Transverse colon (tissue), 4 donors: ENCODE measurements at regions not wholly inside any gene's neighbourhood (a gene's known extent, or its start where the extent isn't known, plus 50 kb on each side); places are given as distances from the start of the nearest gene placed in this dataset.

ENCODE experiments used
- DNase-seq: peaks from one replicate; pipeline ENCODE4 v3.0.0-alpha.2; 2019
- H3K27ac ChIP-seq, 4 donors: fragments of 200-600 bp; sonication (generic); 2 replicates each; pipeline ENCODE4 v1.5.1; 2016 to 2018; ENCODE audit warnings: inconsistent platforms in 4 of 4
- H3K27me3 ChIP-seq: fragments of 200-600 bp; sonication (generic); 2 replicates; pipeline ENCODE4 v1.5.1; 2017; ENCODE audit warnings: inconsistent platforms
- H3K36me3 ChIP-seq, 4 donors: fragments of 200-600 bp; sonication (generic); 2 replicates each; pipeline ENCODE4 v1.5.1; 2017 to 2019; ENCODE audit warnings: inconsistent platforms in 4 of 4
- H3K4me1 ChIP-seq, 4 donors: fragments of 200-600 bp; sonication (generic); 2 replicates each; pipeline ENCODE4 v1.5.1; 2017 to 2020; ENCODE audit warnings: inconsistent platforms in 4 of 4
- H3K4me3 ChIP-seq, 4 donors: fragments of 200-600 bp; sonication (generic); 1 replicate in 1 of 4; 2 replicates in 3 of 4; pipeline versions ENCODE4 v1.5.1 to v1.6.1; 2017 to 2019; ENCODE audit warnings: inconsistent platforms in 4 of 4
- H3K9me3 ChIP-seq, 2 donors: fragments of 200-600 bp; sonication (generic); 2 replicates each; pipeline ENCODE4 v1.5.1; 2017 to 2019; ENCODE audit warnings: inconsistent platforms in 2 of 2
- EP300 ChIP-seq: sonication (generic); formaldehyde crosslinking; IDR thresholded peaks from one replicate; pipeline ENCODE4 v1.6.1; 2017; ENCODE audit warnings: antibody characterized with exemption, low read depth
- POLR2A ChIP-seq: fragments of 450-650 bp; IDR thresholded peaks from one replicate; pipeline ENCODE4 v1.6.1; 2016; ENCODE audit warnings: antibody characterized with exemption, mild to moderate bottlenecking, moderate library complexity
- POLR2AphosphoS5 ChIP-seq, 3 donors: sonication (generic); formaldehyde crosslinking; IDR thresholded peaks; one replicate each; pipeline ENCODE4 v1.6.1; 2016; ENCODE audit warnings: antibody characterized with exemption in 3 of 3
- WGBS, 2 donors: methylation state at CpG; one replicate each; pipeline ENCODE4 v1.1.5; 2018; ENCODE audit warnings: low coverage in 1 of 2; 5-methylcytosine and 5-hydroxymethylcytosine counted together
- in situ Hi-C, 4 donors: fragments of 200-750 bp; cut with MboI; loops; one replicate each; pipeline versions ENCODE4 v1.15.0 to v1.15.1; 2017; ENCODE audit warnings: low sequenced_read_pairs in 3 of 4, low pct_ligation_motif_present in 1 of 4, low pct_unique_long_range_greater_than_20kb in 1 of 4
- intact Hi-C: fragments of 100-400 bp; cut with DNase I; formaldehyde crosslinking; loops from one replicate; pipeline ENCODE4 v1.15.1; 2023; ENCODE audit warnings: low total_unique reads
- TF ChIP-seq, protein P1 (sequence below), 5 experiments: fragments of 200-600 bp in 3 of 5; fragments of 450-650 bp in 2 of 5; sonication (generic) in 3 of 5; IDR thresholded peaks; 1 replicate in 2 of 5; 2 replicates in 3 of 5; pipeline ENCODE4 v1.5.1; 2016 to 2017; ENCODE audit warnings: antibody characterized with exemption in 5 of 5, inconsistent platforms in 3 of 5, mild to moderate bottlenecking in 2 of 5, moderate library complexity in 1 of 5

DNA sequence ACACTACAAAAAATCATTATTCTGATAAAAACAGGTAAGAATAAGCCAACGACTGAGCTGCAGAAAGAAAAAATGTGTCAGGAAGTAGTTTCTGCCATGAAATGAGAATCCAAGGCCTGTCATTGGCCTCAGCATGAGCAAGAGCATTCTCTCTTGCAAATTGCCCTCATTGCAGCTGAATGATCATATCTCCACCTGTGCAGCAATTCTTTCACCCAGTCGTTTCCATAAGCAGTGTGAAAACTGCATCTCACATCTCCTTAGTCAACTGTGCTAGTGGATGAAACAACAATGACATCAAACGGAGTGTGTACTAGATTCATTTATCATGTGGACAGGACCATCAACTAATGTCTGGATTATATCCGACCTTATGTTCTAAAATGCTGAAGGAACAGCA, 88.2 kb upstream of the STXBP5 start:
- Histone ChIP-seq H3K27ac (no peak overlapping the region), H3K4me3 (no peak overlapping the region), H3K9me3 (no peaks in the 10 kb centered on the region), H3K36me3 (no peaks in the 10 kb centered on the region), H3K27me3 (no peaks in the 10 kb centered on the region), H3K4me1 (peaks cover 0 to 11% (median 8%) of the 10 kb centered on the region in 4 donors)
- no peak for DNase-seq
- 58 to 80% methylated on average over 4 of the region's 4 CpGs for WGBS, 2 donors
- in situ Hi-C loops = no loop called here
- intact Hi-C loops = no loop called here
- TF ChIP-seq POLR2A = no peak
- TF ChIP-seq POLR2AphosphoS5 (IDR thresholded peaks at IDR 0.05) = no peak
- no peak for TF ChIP-seq EP300
- TF ChIP-seq, protein P1, sequence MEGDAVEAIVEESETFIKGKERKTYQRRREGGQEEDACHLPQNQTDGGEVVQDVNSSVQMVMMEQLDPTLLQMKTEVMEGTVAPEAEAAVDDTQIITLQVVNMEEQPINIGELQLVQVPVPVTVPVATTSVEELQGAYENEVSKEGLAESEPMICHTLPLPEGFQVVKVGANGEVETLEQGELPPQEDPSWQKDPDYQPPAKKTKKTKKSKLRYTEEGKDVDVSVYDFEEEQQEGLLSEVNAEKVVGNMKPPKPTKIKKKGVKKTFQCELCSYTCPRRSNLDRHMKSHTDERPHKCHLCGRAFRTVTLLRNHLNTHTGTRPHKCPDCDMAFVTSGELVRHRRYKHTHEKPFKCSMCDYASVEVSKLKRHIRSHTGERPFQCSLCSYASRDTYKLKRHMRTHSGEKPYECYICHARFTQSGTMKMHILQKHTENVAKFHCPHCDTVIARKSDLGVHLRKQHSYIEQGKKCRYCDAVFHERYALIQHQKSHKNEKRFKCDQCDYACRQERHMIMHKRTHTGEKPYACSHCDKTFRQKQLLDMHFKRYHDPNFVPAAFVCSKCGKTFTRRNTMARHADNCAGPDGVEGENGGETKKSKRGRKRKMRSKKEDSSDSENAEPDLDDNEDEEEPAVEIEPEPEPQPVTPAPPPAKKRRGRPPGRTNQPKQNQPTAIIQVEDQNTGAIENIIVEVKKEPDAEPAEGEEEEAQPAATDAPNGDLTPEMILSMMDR (IDR thresholded peaks at IDR 0.05) = no peak

DNA sequence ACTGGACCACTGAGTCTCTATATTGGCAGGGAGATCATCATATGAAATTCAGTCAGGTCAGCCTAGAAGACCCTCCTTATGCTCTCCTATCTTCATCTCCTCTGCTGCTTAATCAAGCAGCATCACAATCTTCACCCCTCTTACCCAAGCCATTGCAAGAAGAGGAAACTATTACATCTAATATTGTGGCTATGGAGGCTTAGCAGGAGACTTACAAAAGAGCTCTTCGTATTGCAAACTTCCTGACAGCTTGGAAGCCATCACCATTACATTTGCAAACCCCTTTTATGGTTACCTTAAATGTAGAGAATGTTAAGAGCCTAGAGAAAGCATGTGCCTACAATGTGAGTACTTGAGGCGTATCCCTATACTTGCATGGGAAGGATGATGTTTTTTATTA, 87.2 kb upstream of the STXBP5 start:
- H3K36me3 ChIP-seq = no peaks in the 10 kb centered on the region
- H3K27ac ChIP-seq = no peak overlapping the region
- H3K4me1 ChIP-seq = peaks cover 0 to 11% (median 8%) of the 10 kb centered on the region in 4 donors
- TF ChIP-seq EP300 = no peak
- no peak for TF ChIP-seq POLR2A
- TF ChIP-seq, protein P1 (IDR thresholded peaks at IDR 0.05) = no peak
- no peak for TF ChIP-seq POLR2AphosphoS5 (IDR thresholded peaks at IDR 0.05)
- no peaks in the 10 kb centered on the region for H3K9me3 ChIP-seq
- WGBS, 2 donors = 70 to 79% methylated on average over 2 of the region's 2 CpGs
- no peak for DNase-seq
- no peaks in the 10 kb centered on the region for H3K27me3 ChIP-seq
- intact Hi-C loops (no loop called here), in situ Hi-C loops (no loop called here)
- no peak overlapping the region for H3K4me3 ChIP-seq

DNA sequence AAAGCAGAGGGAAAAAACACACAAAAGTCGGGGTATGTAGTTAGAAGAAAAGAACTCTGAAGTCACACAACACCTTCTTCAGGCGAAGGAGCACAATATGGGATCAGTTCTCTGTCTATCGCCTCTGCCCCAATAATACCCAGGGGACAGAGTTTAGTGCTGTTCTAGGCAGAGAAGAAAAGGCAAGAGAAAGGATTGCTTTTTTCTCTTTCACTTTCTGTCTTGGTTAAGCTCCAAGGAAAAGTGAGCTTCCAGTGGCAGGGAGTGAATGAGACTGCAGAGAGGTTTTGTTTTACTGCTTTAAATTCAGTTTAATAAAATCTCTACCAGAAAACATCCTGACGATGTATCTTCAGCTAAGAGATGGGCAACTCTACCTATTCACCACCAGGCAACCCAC, 86.6 kb upstream of the STXBP5 start:
- Histone ChIP-seq H3K36me3 (no peaks in the 10 kb centered on the region), H3K9me3 (no peaks in the 10 kb centered on the region), H3K4me1 (peaks cover 0 to 11% (median 8%) of the 10 kb centered on the region in 4 donors), H3K27ac (peak overlapping the region in 1 of 4 donors; percentile 6), H3K27me3 (no peaks in the 10 kb centered on the region), H3K4me3 (peak overlapping the region in 1 of 4 donors; percentile 31)
- DNase-seq = no peak
- intact Hi-C loops (no loop called here), in situ Hi-C loops (no loop called here)
- TF ChIP-seq POLR2AphosphoS5 (IDR thresholded peaks at IDR 0.05) (no peak), POLR2A (no peak), EP300 (no peak)
- TF ChIP-seq, protein P1 (IDR thresholded peaks at IDR 0.05) = no peak
- WGBS, 2 donors = 37 to 43% methylated on average over 4 of the region's 4 CpGs

DNA sequence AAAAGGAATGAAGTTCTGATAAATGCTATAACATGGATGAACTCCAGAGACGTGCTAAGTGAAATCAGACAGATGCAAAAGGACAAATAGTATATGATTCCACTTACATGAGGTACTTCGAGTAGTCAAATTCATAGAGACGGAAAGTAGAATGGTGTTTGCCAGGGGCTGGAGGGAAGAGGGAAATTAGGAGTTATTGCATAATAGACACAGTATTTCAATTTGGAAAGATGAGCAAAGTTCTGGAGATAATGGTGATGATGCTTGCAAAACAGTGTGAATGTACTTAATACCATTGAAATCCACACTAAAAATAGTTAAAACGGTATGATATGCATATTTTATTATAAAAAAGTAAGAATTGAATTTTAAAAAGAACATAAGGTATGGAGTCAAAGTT, 84.9 kb upstream of the STXBP5 start:
- H3K27ac ChIP-seq = no peak overlapping the region
- 84 to 87% methylated on average over 4 of the region's 4 CpGs for WGBS, 2 donors

More for the DNA sequence above, 84.9 kb upstream of the STXBP5 start:
- no peak for DNase-seq
- peaks cover 0 to 11% (median 8%) of the 10 kb centered on the region in 4 donors for H3K4me1 ChIP-seq
- intact Hi-C loops = no loop called here
- TF ChIP-seq EP300 (no peak), POLR2AphosphoS5 (IDR thresholded peaks at IDR 0.05) (no peak), POLR2A (no peak)
- TF ChIP-seq, protein P1 (IDR thresholded peaks at IDR 0.05) = no peak
- no peaks in the 10 kb centered on the region for H3K9me3 ChIP-seq
- H3K4me3 ChIP-seq = no peak overlapping the region
- no peaks in the 10 kb centered on the region for H3K36me3 ChIP-seq
- H3K27me3 ChIP-seq = no peaks in the 10 kb centered on the region
- in situ Hi-C loops = no loop called here
